ENCODE measurements at regions not wholly inside any gene's neighbourhood (a gene's known extent, or its start where the extent isn't known, plus 50 kb on each side); places are given as distances from the start of the nearest gene placed in this dataset.

DNA sequence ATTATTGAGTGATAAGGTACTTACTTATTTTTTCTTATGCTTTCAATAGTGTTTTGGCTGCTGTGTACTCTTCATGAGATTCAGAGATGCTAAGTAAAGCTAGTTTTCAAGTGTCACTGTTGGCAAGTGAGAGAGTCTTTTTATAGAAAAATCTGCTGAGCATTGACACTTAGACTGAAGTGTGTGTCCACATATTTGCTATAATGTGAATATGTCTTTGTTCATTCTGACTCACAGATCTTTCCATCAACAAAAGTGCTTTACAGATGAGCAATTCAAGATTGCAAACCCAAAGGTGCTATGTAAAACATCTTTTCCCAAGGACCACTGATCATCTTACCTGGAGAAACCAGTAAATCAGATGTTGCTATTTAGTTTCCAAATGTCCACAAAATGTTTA is 410.6 kb upstream of the FIGN start:
- no peaks in the 10 kb centered on the region for H3K27me3 ChIP-seq (replicated peaks; ENCODE audit: control insufficient read depth, insufficient read depth, low read length)
- no peak for DNase-seq (ENCODE audit: extremely low read depth, insufficient read length)
- TF ChIP-seq, protein P1, sequence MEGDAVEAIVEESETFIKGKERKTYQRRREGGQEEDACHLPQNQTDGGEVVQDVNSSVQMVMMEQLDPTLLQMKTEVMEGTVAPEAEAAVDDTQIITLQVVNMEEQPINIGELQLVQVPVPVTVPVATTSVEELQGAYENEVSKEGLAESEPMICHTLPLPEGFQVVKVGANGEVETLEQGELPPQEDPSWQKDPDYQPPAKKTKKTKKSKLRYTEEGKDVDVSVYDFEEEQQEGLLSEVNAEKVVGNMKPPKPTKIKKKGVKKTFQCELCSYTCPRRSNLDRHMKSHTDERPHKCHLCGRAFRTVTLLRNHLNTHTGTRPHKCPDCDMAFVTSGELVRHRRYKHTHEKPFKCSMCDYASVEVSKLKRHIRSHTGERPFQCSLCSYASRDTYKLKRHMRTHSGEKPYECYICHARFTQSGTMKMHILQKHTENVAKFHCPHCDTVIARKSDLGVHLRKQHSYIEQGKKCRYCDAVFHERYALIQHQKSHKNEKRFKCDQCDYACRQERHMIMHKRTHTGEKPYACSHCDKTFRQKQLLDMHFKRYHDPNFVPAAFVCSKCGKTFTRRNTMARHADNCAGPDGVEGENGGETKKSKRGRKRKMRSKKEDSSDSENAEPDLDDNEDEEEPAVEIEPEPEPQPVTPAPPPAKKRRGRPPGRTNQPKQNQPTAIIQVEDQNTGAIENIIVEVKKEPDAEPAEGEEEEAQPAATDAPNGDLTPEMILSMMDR (IDR thresholded peaks at IDR 0.05; ENCODE audit: insufficient read depth, low read length, poor library complexity, severe bottlenecking), result no peak
- no peak overlapping the region for H3K4me3 ChIP-seq (replicated peaks; ENCODE audit: low read depth, low read length)
- H3K36me3 ChIP-seq (ENCODE audit: control insufficient read depth, insufficient read depth, low read length), result no peaks in the 10 kb centered on the region

DNA sequence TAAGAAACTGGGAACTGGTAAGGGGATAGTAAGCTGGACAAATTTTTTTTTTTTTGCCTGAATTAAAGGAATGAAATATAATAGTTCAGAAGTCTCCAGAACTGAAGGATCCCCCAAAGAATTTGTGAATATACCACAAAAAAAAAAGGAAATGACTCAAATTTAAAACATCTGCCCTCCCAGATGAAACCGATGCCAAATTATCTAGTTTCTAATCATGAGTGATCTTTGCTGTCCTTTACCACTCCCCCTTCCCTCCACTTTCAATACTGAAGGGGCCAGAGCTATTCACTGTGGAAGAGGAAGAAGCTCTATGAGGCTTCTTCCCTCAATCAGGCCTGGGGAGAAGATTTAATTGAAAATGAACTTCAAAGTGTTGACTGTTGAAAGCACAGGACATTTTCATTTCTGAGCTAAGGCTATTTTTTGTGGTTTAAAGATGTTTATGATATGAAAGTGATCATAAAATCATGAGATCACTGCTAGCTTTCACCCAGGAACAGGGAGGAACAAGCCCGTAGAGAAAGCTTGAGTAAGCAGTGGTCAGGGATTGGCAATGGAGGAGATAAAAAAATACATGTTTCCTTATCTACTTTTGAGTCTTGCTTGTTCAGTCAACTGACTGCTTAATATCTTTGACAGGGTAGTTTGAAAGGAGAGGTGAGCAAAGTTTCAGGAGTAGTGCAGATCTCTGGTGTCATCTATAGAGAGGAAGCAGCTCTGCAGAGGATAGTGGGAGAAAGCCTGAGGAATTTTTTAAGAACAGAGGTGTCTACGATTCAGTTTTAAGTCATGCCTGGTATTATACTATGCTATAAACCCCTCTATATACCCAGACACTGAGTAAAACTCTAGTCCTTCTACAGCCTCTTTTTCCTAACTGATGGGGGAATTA is 409.5 kb upstream of the FIGN start:
- Histone ChIP-seq H3K27me3 (replicated peaks; ENCODE audit: control insufficient read depth, insufficient read depth, low read length) (no peaks in the 10 kb centered on the region), H3K36me3 (ENCODE audit: control insufficient read depth, insufficient read depth, low read length) (no peaks in the 10 kb centered on the region), H3K4me3 (replicated peaks; ENCODE audit: low read depth, low read length) (no peak overlapping the region)
- no peak for DNase-seq (ENCODE audit: extremely low read depth, insufficient read length)
- TF ChIP-seq, protein P1 (IDR thresholded peaks at IDR 0.05; ENCODE audit: insufficient read depth, low read length, poor library complexity, severe bottlenecking), result no peak

DNA sequence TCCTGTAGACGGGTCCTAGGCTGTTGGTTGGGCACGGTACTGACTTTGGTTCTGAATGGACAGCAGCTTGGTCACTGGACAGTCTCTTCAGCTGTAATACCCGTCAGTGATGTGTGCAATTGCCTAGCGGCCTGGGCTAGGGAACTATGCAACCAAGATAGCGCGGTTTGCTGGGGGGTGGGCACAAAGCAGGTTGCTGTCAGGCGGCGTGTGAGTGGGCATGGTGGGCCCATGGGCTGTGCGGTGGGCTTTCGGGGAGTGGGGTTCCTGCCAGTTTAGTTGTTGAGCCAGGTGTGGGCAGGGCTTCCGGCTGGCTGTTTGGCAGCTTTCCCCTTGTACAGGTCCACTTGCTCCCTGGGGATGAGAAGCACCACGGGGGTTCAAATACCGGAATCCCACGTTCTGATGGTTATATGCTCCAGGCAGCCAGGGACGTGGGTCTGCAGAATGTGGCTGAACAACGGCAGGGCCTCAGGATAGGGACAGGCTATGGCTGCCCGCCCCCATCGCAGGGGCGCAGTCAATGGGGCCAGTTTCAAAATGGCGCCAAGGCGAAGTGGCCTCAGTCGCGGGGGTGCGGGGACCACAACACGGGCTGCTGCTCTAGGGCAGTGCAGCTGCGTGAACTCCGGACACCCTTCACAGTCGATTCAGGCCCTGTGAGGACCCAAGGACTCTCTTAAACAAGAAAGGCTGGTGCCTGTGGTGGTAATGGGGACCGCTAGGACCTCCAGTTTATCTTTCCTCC is 407.5 kb upstream of the FIGN start:
- TF ChIP-seq, protein P1 (IDR thresholded peaks at IDR 0.05; ENCODE audit: insufficient read depth, low read length, poor library complexity, severe bottlenecking), result no peak
- no peak overlapping the region for H3K4me3 ChIP-seq (replicated peaks; ENCODE audit: low read depth, low read length)
- H3K36me3 ChIP-seq (ENCODE audit: control insufficient read depth, insufficient read depth, low read length), result no peaks in the 10 kb centered on the region
- no peak for DNase-seq (ENCODE audit: extremely low read depth, insufficient read length)
- no peaks in the 10 kb centered on the region for H3K27me3 ChIP-seq (replicated peaks; ENCODE audit: control insufficient read depth, insufficient read depth, low read length)

DNA sequence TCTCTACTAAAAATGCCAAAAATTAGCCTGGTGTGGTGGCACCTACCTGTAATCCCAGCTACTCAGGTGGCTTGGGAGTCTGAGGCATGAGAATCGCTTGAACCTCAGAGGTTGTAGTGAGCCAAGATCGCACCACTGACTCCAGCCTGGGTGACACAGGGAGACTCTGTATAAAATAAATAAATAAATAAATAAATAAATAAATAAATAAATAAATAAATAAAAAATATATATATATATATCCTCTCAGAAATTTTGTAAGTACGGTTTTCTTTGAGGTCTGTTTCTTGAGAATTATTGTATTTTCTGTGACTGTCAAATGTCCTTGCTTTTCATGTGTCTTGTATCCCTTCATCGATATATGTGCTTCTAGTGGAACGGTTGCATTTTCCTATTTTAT is 406.9 kb upstream of the FIGN start:
- H3K36me3 ChIP-seq (ENCODE audit: control insufficient read depth, insufficient read depth, low read length), result no peaks in the 10 kb centered on the region
- TF ChIP-seq, protein P1 (IDR thresholded peaks at IDR 0.05; ENCODE audit: insufficient read depth, low read length, poor library complexity, severe bottlenecking), result no peak
- H3K4me3 ChIP-seq (replicated peaks; ENCODE audit: low read depth, low read length), result no peak overlapping the region
- DNase-seq (ENCODE audit: extremely low read depth, insufficient read length), result no peak
- H3K27me3 ChIP-seq (replicated peaks; ENCODE audit: control insufficient read depth, insufficient read depth, low read length), result no peaks in the 10 kb centered on the region

DNA sequence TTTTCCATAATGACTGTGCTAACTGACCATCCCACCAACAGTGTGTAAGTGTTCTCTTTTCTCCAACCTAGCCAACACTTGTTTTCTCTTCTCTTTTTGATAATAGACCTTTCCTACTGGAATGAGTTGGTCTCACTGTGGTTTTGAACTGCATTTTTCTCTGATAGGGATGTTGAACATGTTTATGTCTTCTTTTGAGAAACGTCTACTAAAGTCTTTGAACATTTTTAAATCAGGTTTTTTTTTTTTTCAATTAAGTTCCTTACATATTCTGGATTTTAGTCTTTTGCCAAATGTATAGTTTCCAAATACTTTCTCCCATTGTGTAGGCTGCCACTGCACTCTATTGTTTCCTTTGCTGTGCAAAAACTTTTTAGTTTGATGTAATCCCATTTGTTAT is 405.5 kb upstream of the FIGN start:
- Histone ChIP-seq H3K27me3 (replicated peaks; ENCODE audit: control insufficient read depth, insufficient read depth, low read length) (no peaks in the 10 kb centered on the region), H3K4me3 (replicated peaks; ENCODE audit: low read depth, low read length) (no peak overlapping the region), H3K36me3 (ENCODE audit: control insufficient read depth, insufficient read depth, low read length) (no peaks in the 10 kb centered on the region)
- TF ChIP-seq, protein P1 (IDR thresholded peaks at IDR 0.05; ENCODE audit: insufficient read depth, low read length, poor library complexity, severe bottlenecking), result no peak
- no peak for DNase-seq (ENCODE audit: extremely low read depth, insufficient read length)

All from GM06990 (cell line).